ENCODE measurements at regions not wholly inside any gene's neighbourhood (a gene's known extent, or its start where the extent isn't known, plus 50 kb on each side); places are given as distances from the start of the nearest gene placed in this dataset.

GRCh38 chr14:71270111-71270510, 362.9 kb downstream of the PCNX1 start:
- DNase-seq (ENCODE audit: extremely low spot score, insufficient read length, low read depth) = no peak
- no peak for FAIRE-seq

GRCh38 chr14:71271166-71271945, 364.1 kb downstream of the PCNX1 start:
- FAIRE-seq (no peak), DNase-seq (ENCODE audit: extremely low spot score, insufficient read length, low read depth) (no peak)

GRCh38 chr14:71273366-71273765, 366.1 kb downstream of the PCNX1 start:
- FAIRE-seq (no peak), DNase-seq (ENCODE audit: extremely low spot score, insufficient read length, low read depth) (no peak)

- DNase-seq (ENCODE audit: extremely low spot score, insufficient read length, low read depth) (no peak), FAIRE-seq (no peak)
These were observed 376.8 kb downstream of the PCNX1 start for GRCh38 chr14:71284048-71284447.

- no peak for DNase-seq (ENCODE audit: extremely low spot score, insufficient read length, low read depth)
- no peak for FAIRE-seq
These were observed 378.9 kb downstream of the PCNX1 start for GRCh38 chr14:71286126-71286525.

- FAIRE-seq = no peak
- no peak for DNase-seq (ENCODE audit: extremely low spot score, insufficient read length, low read depth)
These were observed 380.3 kb downstream of the PCNX1 start for GRCh38 chr14:71287567-71287966.

- DNase-seq (ENCODE audit: extremely low spot score, insufficient read length, low read depth) = peak; percentile 49
- peak; percentile 96 for FAIRE-seq
These were observed 382.3 kb downstream of the PCNX1 start for GRCh38 chr14:71289536-71289935.

- FAIRE-seq (no peak), DNase-seq (ENCODE audit: extremely low spot score, insufficient read length, low read depth) (no peak)
These were observed 383.0 kb downstream of the PCNX1 start for GRCh38 chr14:71290301-71290700.

- peak; percentile 84 for FAIRE-seq
- DNase-seq (ENCODE audit: extremely low spot score, insufficient read length, low read depth) = peak; percentile 29
These were observed 383.8 kb downstream of the PCNX1 start for GRCh38 chr14:71290960-71291466.

GRCh38 chr14:71296184-71296583, 388.9 kb downstream of the PCNX1 start:
- DNase-seq (ENCODE audit: extremely low spot score, insufficient read length, low read depth) (no peak), FAIRE-seq (no peak)

- FAIRE-seq = peak; percentile 5
- no peak for DNase-seq (ENCODE audit: extremely low spot score, insufficient read length, low read depth)
These were observed 393.5 kb downstream of the PCNX1 start for GRCh38 chr14:71300566-71301330.

GRCh38 chr14:71301611-71302010, 394.4 kb downstream of the PCNX1 start:
- DNase-seq (ENCODE audit: extremely low spot score, insufficient read length, low read depth) = no peak
- no peak for FAIRE-seq

GRCh38 chr14:71304690-71305089, 397.4 kb downstream of the PCNX1 start:
- no peak for DNase-seq (ENCODE audit: extremely low spot score, insufficient read length, low read depth)
- no peak for FAIRE-seq

GRCh38 chr14:71308671-71309070, 401.4 kb downstream of the PCNX1 start:
- DNase-seq (ENCODE audit: extremely low spot score, insufficient read length, low read depth) (no peak), FAIRE-seq (no peak)

- FAIRE-seq (no peak), DNase-seq (ENCODE audit: extremely low spot score, insufficient read length, low read depth) (no peak)
These were observed 402.5 kb downstream of the PCNX1 start for GRCh38 chr14:71309756-71310155.

GRCh38 chr14:71311061-71311460, 403.8 kb downstream of the PCNX1 start:
- FAIRE-seq (no peak), DNase-seq (ENCODE audit: extremely low spot score, insufficient read length, low read depth) (no peak)

- DNase-seq (ENCODE audit: extremely low spot score, insufficient read length, low read depth) = no peak
- no peak for FAIRE-seq
These were observed 407.5 kb downstream of the PCNX1 start for GRCh38 chr14:71314717-71315116.

GRCh38 chr14:71317385-71318096, 410.3 kb downstream of the PCNX1 start:
- DNase-seq (ENCODE audit: extremely low spot score, insufficient read length, low read depth) = no peak
- no peak for FAIRE-seq

GRCh38 chr14:71318097-71318459, 410.8 kb downstream of the PCNX1 start:
- FAIRE-seq (no peak), DNase-seq (ENCODE audit: extremely low spot score, insufficient read length, low read depth) (no peak)

GRCh38 chr14:71319666-71320065, 412.4 kb downstream of the PCNX1 start:
- no peak for FAIRE-seq
- DNase-seq (ENCODE audit: extremely low spot score, insufficient read length, low read depth) = no peak
